Activated CD4-positive, alpha-beta T cell treated with anti-CD3 and anti-CD28 coated beads, Interleukin-2, amount 50 U/mL, for 16 hours (primary cell): ENCODE measurements at regions not wholly inside any gene's neighbourhood (a gene's known extent, or its start where the extent isn't known, plus 50 kb on each side); places are given as distances from the start of the nearest gene placed in this dataset.
"Not testable (repeated sequence)": the region's sequence is repeated elsewhere in the genome, so short reads cannot be mapped to it uniquely, and the experiment has no call there.

Experiments used
- DNase-seq: peaks from one replicate; pipeline ENCODE4 v3.0.0-alpha.2; 2020

- DNase-seq: no peak
Observed at GRCh38 chr6:21335591-21335990, 258.0 kb upstream of the SOX4 start.

GRCh38 chr6:21337263-21337662, 256.3 kb upstream of the SOX4 start:
- DNase-seq: no peak

GRCh38 chr6:21340573-21340972, 253.0 kb upstream of the SOX4 start:
- no peak for DNase-seq

GRCh38 chr6:21341910-21342309, 251.6 kb upstream of the SOX4 start:
- DNase-seq: no peak

- DNase-seq: no peak
Observed at GRCh38 chr6:21342501-21342900, 251.1 kb upstream of the SOX4 start.

GRCh38 chr6:21345704-21346103, 247.8 kb upstream of the SOX4 start:
- not testable (repeated sequence) for DNase-seq

- DNase-seq: no peak
Observed at GRCh38 chr6:21348146-21348503, 245.4 kb upstream of the SOX4 start.

- no peak for DNase-seq
Observed at GRCh38 chr6:21348504-21349195, 244.9 kb upstream of the SOX4 start.

GRCh38 chr6:21349834-21350233, 243.7 kb upstream of the SOX4 start:
- DNase-seq: no peak

GRCh38 chr6:21350926-21351325, 242.6 kb upstream of the SOX4 start:
- DNase-seq: no peak

GRCh38 chr6:21352131-21352530, 241.4 kb upstream of the SOX4 start:
- no peak for DNase-seq

GRCh38 chr6:21354805-21355238, 238.7 kb upstream of the SOX4 start:
- DNase-seq: no peak

- no peak for DNase-seq
Observed at GRCh38 chr6:21355638-21356037, 237.9 kb upstream of the SOX4 start.

- no peak for DNase-seq
Observed at GRCh38 chr6:21357262-21357661, 236.3 kb upstream of the SOX4 start.

- DNase-seq: no peak
Observed at GRCh38 chr6:21359926-21360325, 233.6 kb upstream of the SOX4 start.

GRCh38 chr6:21360336-21360735, 233.2 kb upstream of the SOX4 start:
- DNase-seq: no peak

- DNase-seq: no peak
Observed at GRCh38 chr6:21367148-21367547, 226.4 kb upstream of the SOX4 start.

GRCh38 chr6:21367649-21368154, 225.8 kb upstream of the SOX4 start:
- no peak for DNase-seq

GRCh38 chr6:21371061-21371460, 222.5 kb upstream of the SOX4 start:
- no peak for DNase-seq

GRCh38 chr6:21371676-21372171, 221.8 kb upstream of the SOX4 start:
- DNase-seq: no peak

GRCh38 chr6:21375151-21376116, 218.1 kb upstream of the SOX4 start:
- no peak for DNase-seq

- no peak for DNase-seq
Observed at GRCh38 chr6:21377356-21377755, 216.2 kb upstream of the SOX4 start.

- no peak for DNase-seq
Observed at GRCh38 chr6:21381331-21381963, 212.1 kb upstream of the SOX4 start.
